GM21381 (cell line): ENCODE measurements at regions not wholly inside any gene's neighbourhood (a gene's known extent, or its start where the extent isn't known, plus 50 kb on each side); places are given as distances from the start of the nearest gene placed in this dataset.
"Not testable (repeated sequence)": the region's sequence is repeated elsewhere in the genome, so short reads cannot be mapped to it uniquely, and the experiment has no call there.

Experiments
- ATAC-seq: cut with Tn5 transposase; IDR thresholded peaks from one replicate; pipeline ENCODE4 v1.9.1; 2021; ENCODE audit warnings: mild to moderate bottlenecking, moderate library complexity; ENCODE audit not compliant: unreplicated experiment

DNA sequence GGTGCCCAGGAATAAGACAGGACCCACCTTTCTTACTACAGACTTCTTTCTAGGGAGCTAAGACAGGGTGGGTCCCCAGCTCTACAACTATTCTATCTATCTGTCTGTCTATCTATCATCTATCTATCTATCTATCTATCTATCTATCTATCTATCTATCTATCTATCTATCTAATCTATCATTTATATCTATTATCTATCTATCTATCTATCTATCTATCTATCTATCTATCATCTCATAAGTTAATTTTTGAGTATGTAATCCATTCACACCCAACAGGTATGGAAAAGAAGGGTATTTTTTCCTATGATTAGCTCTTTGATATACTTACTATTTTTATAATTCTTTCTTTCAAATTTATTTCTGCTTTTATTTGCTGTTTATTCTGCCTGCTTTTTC, 55.9 kb downstream of the BAMBI start:
- no peak for ATAC-seq

- ATAC-seq = no peak
Observed at GRCh38 chr10:28733647-28734046, 56.3 kb downstream of the BAMBI start.

DNA sequence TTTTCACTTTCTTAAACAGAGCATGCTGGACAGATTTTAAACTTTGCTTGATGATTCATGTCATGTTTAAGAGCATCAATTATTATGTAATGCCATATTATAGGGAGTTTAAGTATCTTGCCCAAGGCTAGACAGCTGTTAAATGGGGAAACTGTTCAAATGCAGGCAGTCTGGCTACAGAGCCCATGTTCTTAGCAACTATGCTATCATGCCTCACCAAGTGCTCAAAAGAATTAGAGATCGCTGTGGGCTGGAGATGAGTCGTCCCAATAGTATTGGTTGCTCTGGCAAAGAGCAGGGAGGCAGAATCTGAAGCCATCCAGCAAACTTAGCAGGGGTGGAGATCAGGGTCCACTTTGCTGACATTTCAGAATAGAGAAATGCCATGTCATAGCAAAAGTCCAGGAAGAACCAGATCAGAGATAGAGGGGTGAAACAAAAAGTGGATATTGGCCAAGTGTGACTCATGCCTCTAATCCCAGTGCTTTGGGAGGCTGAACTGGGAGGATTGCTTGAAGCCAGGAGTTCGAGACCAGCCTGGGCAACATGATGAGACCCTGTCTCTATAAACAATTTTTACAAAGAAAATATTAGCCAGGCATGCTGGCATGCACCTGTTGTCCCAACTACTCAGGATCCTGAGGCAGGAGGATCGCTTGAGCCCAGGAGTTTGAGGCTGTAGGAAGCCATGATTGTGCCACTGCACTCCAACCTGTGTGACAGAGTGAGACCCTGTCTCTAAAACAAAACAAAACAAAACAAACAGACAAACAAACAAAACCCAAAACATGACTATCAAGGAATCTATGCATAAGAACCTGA, 57.8 kb downstream of the BAMBI start:
- ATAC-seq = no peak

GRCh38 chr10:28737096-28737495, 59.8 kb downstream of the BAMBI start:
- ATAC-seq = no peak

GRCh38 chr10:28738200-28738599, 60.9 kb downstream of the BAMBI start:
- no peak for ATAC-seq

DNA sequence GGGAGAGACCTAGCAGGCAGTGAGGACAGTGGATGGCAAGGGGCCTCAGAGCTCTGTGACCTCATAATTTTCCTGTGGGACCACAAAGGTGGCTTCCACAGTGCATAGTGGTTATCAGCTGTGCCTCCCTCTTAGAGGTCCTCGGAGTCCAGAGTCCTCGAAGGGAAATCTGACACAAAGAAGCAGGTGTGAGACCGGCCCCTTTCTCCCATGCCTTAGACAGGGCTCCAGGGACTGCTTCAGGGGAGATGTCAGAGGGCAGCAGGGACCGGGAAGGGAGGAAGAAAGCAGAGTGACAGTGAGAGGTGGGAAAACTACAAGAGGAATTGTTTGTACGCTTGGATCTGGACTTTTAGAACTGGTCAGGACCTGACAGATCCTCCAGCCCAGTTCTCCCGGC, 66.3 kb downstream of the BAMBI start:
- ATAC-seq = no peak

- no peak for ATAC-seq
Observed at GRCh38 chr10:28744069-28744768, 66.9 kb downstream of the BAMBI start.

DNA sequence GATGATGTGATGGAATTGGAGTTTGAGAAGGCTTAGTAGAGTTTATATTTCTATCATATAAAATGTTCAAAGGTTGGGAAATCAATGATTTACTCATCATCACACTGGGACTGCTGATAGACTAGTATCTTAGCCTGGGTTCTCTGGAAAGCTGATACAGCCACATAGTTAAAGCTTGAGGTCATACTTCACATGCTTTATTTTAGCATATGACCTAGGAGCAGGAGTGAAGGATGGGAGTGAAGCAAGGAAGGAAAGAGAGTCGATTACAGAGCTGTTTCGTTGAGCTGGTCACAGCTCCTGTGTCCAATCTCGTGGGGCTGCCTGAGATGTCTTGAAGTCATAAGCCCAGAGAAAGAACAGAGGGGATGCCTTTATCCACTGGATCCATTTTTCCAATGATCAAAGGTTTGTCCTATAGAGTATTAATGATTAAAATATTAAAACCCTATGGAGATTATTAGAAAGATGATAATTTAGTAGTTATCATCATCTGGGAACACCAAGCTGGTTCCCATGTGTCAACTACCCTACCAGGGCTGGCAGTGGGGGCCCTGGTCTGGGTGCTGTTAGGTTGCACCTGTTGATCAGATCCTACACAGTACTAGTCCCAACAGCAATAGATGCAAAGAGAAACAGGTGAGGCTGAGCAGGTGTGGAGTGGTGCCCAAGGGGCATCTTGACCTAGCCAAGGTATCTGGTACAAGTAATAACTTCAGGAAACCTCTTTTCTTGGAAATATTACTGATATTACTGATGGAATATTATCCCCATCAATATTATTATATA, 77.8 kb downstream of the BAMBI start:
- no peak for ATAC-seq

- no peak for ATAC-seq
Observed at GRCh38 chr10:28761084-28761846, 83.9 kb downstream of the BAMBI start.

DNA sequence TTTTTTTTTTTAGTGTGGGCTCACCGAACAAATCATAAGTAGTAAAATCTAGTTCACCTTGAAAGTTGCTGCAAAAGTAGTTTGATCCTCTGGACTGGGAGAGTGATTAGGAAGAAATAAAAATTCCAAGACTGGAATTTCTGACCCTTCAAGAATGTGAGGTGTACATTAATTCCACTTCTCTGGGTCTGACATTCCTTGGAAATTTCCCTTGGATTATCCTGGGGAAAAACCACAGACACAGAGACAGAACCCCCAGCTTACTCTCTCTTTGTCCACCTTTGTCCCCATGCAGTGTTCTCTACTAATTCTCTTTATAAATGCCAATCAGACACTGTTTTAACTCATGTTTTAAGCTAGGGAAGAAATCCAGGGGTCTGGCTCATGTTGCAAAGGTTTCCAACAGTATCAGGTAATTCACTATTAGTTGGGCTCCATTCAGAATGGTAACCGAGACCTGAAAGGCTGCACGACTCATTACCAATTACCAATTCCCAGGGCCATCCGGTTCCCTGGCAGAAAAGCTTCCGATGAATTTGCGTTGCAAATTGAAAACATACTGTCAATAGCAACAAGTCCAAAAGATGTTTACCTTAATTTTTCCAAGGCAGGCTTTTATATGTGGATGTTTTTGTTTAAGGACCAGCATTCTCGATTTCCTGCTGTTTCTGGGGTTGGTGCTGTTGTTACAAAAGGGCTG, 86.3 kb downstream of the BAMBI start:
- ATAC-seq = no peak

GRCh38 chr10:28765641-28766040, 88.3 kb downstream of the BAMBI start:
- ATAC-seq = no peak

GRCh38 chr10:28768227-28768626, 90.9 kb downstream of the BAMBI start:
- ATAC-seq = no peak

DNA sequence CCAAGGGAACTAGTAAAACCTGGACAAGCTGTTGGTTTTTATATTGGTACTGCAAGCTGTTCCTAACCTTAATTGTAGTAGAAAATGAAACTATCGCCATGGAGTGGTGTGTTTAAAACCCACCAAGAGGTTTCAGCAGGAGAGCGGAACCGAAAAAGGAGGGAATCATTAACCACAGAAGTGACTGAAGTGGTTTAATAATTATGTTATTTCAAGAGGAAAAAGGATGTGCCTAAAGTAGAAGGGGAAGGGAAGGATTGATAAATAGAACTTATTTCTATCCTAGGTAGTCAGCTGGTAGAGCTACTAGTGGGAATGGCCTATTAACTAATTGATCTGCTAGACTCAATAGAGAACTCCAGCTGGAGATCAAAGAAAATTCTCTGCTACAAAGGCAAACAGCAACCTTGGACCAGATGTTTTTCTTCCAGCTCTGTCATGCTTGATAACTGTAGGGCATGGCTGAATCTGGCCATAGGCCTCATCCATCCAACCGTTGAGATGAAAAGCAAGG, 91.8 kb downstream of the BAMBI start:
- ATAC-seq = no peak

DNA sequence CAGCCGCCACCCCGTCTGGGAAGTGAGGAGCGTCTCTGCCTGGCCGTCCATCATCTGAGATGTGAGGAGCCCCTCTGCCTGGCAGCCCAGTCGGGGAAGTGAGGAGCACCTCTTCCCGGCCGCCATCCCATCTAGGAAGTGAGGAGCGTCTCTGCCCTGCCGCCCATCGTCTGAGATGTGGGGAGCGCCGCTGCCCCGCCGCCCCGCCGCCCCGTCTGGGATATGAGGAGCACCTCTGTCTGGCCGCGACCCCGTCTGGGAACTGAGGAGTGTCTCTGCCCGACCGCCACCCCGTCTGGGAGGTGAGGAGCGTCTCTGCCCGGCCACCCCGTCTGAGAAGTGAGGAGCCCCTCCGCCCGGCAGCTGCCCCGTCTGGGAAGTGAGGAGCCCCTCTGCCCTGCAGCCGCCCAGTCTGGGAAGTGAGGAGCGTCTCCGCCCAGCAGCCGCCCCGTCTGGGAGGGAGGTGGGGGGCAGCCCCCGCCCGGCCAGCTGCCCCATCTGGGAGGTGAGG, 94.3 kb downstream of the BAMBI start:
- not testable (repeated sequence) for ATAC-seq

- ATAC-seq = no peak
Observed at GRCh38 chr10:28774051-28774995, 97.0 kb downstream of the BAMBI start.

GRCh38 chr10:28775773-28776172, 98.5 kb downstream of the BAMBI start:
- no peak for ATAC-seq

GRCh38 chr10:28776519-28776918, 99.2 kb downstream of the BAMBI start:
- ATAC-seq = no peak

DNA sequence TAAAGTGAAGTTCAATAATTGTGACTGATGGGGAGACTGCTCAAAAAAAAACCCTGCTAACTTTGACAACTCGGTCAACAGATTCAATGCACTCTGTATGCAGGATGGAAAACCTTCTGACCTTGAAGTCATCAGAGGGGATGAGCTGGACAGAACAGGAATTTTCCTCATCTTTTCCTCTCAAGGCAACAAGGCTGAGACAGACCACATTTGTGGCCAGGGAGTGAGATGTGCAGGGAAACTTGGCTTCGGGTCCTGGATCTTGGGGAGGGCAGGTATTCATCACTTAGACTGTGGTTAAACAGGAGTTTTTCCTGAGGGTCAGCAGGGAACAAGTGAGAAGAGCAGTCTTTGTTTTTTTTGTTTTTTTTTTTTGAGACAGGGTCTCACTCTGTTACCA, 100.6 kb downstream of the BAMBI start:
- ATAC-seq = no peak

DNA sequence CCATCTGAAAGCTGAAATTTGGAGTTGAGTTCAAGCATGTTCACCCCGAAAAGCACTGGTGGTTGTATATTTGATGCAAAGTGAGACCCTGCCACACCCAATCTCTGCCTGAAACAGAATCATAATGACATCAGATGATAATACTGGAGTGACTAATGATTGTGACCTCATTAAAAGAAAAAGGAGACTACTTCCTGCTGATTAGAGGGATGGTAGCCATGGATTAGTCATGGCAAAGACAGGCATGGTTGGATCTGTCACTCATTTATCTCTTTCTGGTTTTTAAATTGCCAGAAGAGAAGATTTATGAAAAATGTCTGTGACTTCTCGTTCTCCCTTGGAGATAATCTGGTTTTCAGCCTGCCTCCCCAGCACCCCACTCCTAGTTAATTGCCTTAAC, 101.2 kb downstream of the BAMBI start:
- no peak for ATAC-seq
